Pancreas (tissue), 10 donors: ENCODE measurements at regions not wholly inside any gene's neighbourhood (a gene's known extent, or its start where the extent isn't known, plus 50 kb on each side); places are given as distances from the start of the nearest gene placed in this dataset.

Experiments
- ATAC-seq, 4 donors: fragments of 200-7000 bp; cut with Tn5 transposase; one replicate each; pipeline versions ENCODE4 v1.8.0 to v1.9.1; 2020; ENCODE audit warnings: mild to moderate bottlenecking in 4 of 4, moderate library complexity in 4 of 4
- DNase-seq, 6 donors: peaks; one replicate each; pipeline ENCODE4 v3.0.0-alpha.2; 2020
- FAIRE-seq: peaks from 2 replicates; lab custom pipeline; 2012; peaks lifted over from hg19 to GRCh38; lab: Jason Lieb, UNC
- H3K27ac ChIP-seq, 4 donors: fragments of 200-600 bp; sonication (generic); 1 replicate in 3 of 4; 2 replicates in 1 of 4; pipeline versions ENCODE4 v1.5.0 to v1.8.0; 2020
- H3K27me3 ChIP-seq, 4 donors: fragments of 200-600 bp; one replicate each; pipeline ENCODE4 v1.8.0; 2021
- H3K36me3 ChIP-seq, 3 donors: fragments of 200-600 bp; sonication (generic) in 1 of 3; one replicate each; pipeline versions ENCODE4 v1.5.0 to v1.8.0; 2020 to 2021
- H3K4me1 ChIP-seq, 3 donors: fragments of 200-600 bp; one replicate each; pipeline ENCODE4 v1.8.0; 2021
- H3K4me3 ChIP-seq, 4 donors: fragments of 200-600 bp; sonication (generic) in 2 of 4; one replicate each; pipeline versions ENCODE4 v1.5.0 to v1.8.0; 2020 to 2021
- H3K9me3 ChIP-seq, 4 donors: fragments of 200-600 bp; one replicate each; pipeline ENCODE4 v1.8.0; 2021
- WGBS, 2 donors: extraction: QIAGEN DNeasy Blood & Tissue Kit; methylation state at CpG; one replicate each; pipeline ENCODE4 v1.1.7; 2013; 5-methylcytosine and 5-hydroxymethylcytosine counted together
- intact Hi-C, 3 donors: fragments of 100-400 bp; cut with DNase I; formaldehyde crosslinking; loops; one replicate each; pipeline versions ENCODE4 v1.11.1 to v1.14.2; 2022
- TF ChIP-seq, protein P1 (sequence below), 4 donors: fragments of 200-600 bp; sonication (generic) in 3 of 4; IDR thresholded peaks; one replicate each; pipeline versions ENCODE4 v1.5.0 to v1.8.0; 2021; ENCODE audit warnings: antibody characterized with exemption in 4 of 4
- donor health status: healthy with polysubstance abuse.
- donor health status: DM: no; HTN: no; CAD: no; lungs with moderate emphysema.
- donor health status: DM: no; HTN: no; CAD: no.
- donor health status: control.
- donor health status: control.
- donor health status: Bipolar disorder and iron deficiency.
- donor health status: DM: yes; HTN: yes; CAD: no.
- donor health status: DM: no; HTN: no; CAD: no.
- donor health status: DM: no; HTN: no; CAD: no.
- donor health status: DM: yes; HTN: yes; CAD: no.

- intact Hi-C loops, result no loop called here
- FAIRE-seq (no peak), ATAC-seq (no peak)
Observed at GRCh38 chr20:54364365-54364764, 111.0 kb upstream of the DOK5 start.

GRCh38 chr20:54364919-54365318 lies 110.5 kb upstream of the DOK5 start:
- 57 to 63% methylated on average over 6 of the region's 6 CpGs for WGBS, 2 donors
- TF ChIP-seq, protein P1, sequence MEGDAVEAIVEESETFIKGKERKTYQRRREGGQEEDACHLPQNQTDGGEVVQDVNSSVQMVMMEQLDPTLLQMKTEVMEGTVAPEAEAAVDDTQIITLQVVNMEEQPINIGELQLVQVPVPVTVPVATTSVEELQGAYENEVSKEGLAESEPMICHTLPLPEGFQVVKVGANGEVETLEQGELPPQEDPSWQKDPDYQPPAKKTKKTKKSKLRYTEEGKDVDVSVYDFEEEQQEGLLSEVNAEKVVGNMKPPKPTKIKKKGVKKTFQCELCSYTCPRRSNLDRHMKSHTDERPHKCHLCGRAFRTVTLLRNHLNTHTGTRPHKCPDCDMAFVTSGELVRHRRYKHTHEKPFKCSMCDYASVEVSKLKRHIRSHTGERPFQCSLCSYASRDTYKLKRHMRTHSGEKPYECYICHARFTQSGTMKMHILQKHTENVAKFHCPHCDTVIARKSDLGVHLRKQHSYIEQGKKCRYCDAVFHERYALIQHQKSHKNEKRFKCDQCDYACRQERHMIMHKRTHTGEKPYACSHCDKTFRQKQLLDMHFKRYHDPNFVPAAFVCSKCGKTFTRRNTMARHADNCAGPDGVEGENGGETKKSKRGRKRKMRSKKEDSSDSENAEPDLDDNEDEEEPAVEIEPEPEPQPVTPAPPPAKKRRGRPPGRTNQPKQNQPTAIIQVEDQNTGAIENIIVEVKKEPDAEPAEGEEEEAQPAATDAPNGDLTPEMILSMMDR (IDR thresholded peaks at IDR 0.05), result no peak
- intact Hi-C loops, result no loop called here
- H3K27me3 ChIP-seq, result no peaks in the 10 kb centered on the region
- ATAC-seq (no peak), FAIRE-seq (no peak), DNase-seq (no peak)
- no peak overlapping the region for H3K4me3 ChIP-seq
- no peak overlapping the region for H3K27ac ChIP-seq
- no peaks in the 10 kb centered on the region for H3K4me1 ChIP-seq
- H3K9me3 ChIP-seq, result no peaks in the 10 kb centered on the region
- no peaks in the 10 kb centered on the region for H3K36me3 ChIP-seq

More at GRCh38 chr20:54364365-54364764, 111.0 kb upstream of the DOK5 start:
- H3K27ac ChIP-seq, result no peak overlapping the region
- H3K9me3 ChIP-seq, result no peaks in the 10 kb centered on the region
- H3K4me1 ChIP-seq, result no peaks in the 10 kb centered on the region
- H3K36me3 ChIP-seq, result no peaks in the 10 kb centered on the region
- H3K4me3 ChIP-seq, result no peak overlapping the region
- TF ChIP-seq, protein P1 (IDR thresholded peaks at IDR 0.05), result no peak
- DNase-seq, result no peak
- H3K27me3 ChIP-seq, result no peaks in the 10 kb centered on the region

GRCh38 chr20:54366669-54367344 lies 108.6 kb upstream of the DOK5 start:
- TF ChIP-seq, protein P1 (IDR thresholded peaks at IDR 0.05), result no peak
- Histone ChIP-seq H3K27ac (no peak overlapping the region), H3K4me3 (no peak overlapping the region), H3K36me3 (no peaks in the 10 kb centered on the region), H3K27me3 (no peaks in the 10 kb centered on the region), H3K9me3 (no peaks in the 10 kb centered on the region), H3K4me1 (no peaks in the 10 kb centered on the region)
- intact Hi-C loops, result no loop called here
- FAIRE-seq (no peak), ATAC-seq (no peak), DNase-seq (no peak)
- WGBS, 2 donors, result 69 to 80% methylated on average over 5 of the region's 5 CpGs

- TF ChIP-seq, protein P1 (IDR thresholded peaks at IDR 0.05), result no peak
- Histone ChIP-seq H3K36me3 (no peaks in the 10 kb centered on the region), H3K9me3 (no peaks in the 10 kb centered on the region), H3K4me1 (no peaks in the 10 kb centered on the region), H3K27me3 (no peaks in the 10 kb centered on the region), H3K27ac (no peak overlapping the region), H3K4me3 (no peak overlapping the region)
- intact Hi-C loops, result no loop called here
- ATAC-seq, result no peak
- WGBS, 2 donors, result 54 to 59% methylated on average over 6 of the region's 6 CpGs
- no peak for DNase-seq
- FAIRE-seq, result no peak
Observed at GRCh38 chr20:54368570-54368969, 106.8 kb upstream of the DOK5 start.

- Histone ChIP-seq H3K4me3 (no peak overlapping the region), H3K27ac (no peak overlapping the region), H3K36me3 (no peaks in the 10 kb centered on the region), H3K4me1 (no peaks in the 10 kb centered on the region), H3K27me3 (no peaks in the 10 kb centered on the region), H3K9me3 (no peaks in the 10 kb centered on the region)
- DNase-seq (no peak), FAIRE-seq (no peak), ATAC-seq (no peak)
- 43 to 47% methylated on average over 1 of the region's 1 CpG for WGBS, 2 donors
- intact Hi-C loops, result no loop called here
- TF ChIP-seq, protein P1 (IDR thresholded peaks at IDR 0.05), result no peak
Observed at GRCh38 chr20:54372313-54372712, 103.1 kb upstream of the DOK5 start.
